ENCODE measurements at regions not wholly inside any gene's neighbourhood (a gene's known extent, or its start where the extent isn't known, plus 50 kb on each side); places are given as distances from the start of the nearest gene placed in this dataset.
A peak's percentile ranks its signal among the peaks of the same experiment; 100 is the strongest.

DNA sequence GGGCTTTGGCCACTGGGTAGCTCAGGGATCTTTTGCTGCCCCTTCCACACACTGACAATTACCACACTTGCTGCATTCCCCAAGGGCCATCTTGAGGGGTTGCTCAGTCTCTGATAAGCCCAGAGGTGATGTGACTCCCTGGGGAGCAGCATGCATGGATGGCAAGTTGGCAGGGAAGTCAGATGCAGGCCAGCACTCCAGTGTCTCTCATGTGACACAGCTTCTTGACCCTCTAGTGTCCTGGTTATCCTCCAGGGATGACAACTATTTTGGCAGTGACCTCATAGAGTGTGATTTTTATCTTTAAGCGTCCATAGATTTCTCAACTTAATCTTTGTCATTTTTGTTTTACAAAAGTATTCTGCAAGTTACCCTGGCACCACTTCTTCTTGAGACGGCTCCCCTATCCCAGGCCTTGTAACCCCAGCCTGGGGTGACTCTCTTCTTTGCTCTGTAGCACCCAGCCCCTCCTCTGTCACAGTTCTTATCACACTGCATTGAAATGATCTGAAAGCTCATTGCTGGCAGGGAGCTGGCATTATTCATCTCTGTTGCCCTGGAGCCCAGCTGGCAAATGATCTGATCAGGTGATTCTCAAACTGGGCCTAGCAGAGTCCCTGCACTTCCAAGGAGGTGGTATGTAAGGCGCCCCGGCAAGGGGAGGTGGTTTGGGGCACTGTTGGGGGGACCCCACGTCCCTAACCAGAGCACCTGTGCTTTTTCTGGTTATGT lies 72.6 kb downstream of the TENT5C start:
- TF ChIP-seq, protein P1, sequence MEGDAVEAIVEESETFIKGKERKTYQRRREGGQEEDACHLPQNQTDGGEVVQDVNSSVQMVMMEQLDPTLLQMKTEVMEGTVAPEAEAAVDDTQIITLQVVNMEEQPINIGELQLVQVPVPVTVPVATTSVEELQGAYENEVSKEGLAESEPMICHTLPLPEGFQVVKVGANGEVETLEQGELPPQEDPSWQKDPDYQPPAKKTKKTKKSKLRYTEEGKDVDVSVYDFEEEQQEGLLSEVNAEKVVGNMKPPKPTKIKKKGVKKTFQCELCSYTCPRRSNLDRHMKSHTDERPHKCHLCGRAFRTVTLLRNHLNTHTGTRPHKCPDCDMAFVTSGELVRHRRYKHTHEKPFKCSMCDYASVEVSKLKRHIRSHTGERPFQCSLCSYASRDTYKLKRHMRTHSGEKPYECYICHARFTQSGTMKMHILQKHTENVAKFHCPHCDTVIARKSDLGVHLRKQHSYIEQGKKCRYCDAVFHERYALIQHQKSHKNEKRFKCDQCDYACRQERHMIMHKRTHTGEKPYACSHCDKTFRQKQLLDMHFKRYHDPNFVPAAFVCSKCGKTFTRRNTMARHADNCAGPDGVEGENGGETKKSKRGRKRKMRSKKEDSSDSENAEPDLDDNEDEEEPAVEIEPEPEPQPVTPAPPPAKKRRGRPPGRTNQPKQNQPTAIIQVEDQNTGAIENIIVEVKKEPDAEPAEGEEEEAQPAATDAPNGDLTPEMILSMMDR (IDR thresholded peaks at IDR 0.05; ENCODE audit: low read depth, low read length, missing control alignments) = no peak
- no peak for DNase-seq (ENCODE audit: low read depth)
- no peak overlapping the region for H3K4me3 ChIP-seq (ENCODE audit: low read depth, low read length)

DNA sequence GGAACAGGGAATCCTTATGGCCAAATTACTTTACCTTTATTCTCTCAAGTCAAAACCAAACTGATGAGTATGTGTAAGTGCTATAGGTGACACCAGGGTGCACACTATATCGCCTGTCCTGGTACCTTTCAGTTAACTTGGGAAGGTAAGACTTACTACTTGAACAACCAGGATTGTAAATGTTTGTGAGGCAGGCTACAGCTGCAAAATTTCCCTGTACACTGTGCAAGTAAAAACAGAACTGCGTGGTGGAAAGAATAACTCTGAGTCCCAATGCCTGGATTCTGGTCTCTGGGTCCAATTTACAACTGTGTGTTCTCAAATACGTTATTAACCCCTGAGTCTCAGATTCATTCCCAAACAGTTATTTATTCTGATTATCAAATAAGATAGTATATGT lies 73.5 kb downstream of the TENT5C start:
- DNase-seq (ENCODE audit: low read depth) = no peak
- H3K4me3 ChIP-seq (ENCODE audit: low read depth, low read length) = no peak overlapping the region
- TF ChIP-seq, protein P1 (IDR thresholded peaks at IDR 0.05; ENCODE audit: low read depth, low read length, missing control alignments) = no peak

DNA sequence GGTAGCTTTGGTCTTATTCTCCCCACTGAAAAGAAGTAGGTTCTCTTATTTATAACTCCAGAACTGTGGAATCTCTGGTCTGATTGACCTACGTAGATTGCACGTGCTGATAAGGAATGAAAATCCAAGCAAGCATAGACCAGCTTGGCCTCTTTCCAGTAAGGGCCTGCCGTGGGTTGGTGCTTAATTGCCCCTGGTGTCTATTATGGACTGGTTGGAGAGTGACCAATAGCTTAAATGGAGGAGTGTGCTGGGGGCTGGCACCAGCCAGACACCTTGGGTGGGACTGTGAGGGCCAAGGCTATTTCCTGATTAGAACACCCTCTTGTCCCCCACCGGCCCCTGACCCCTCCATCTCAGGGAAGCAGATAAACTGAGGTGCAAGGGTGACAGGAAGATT lies 74.0 kb downstream of the TENT5C start:
- no peak for DNase-seq (ENCODE audit: low read depth)
- TF ChIP-seq, protein P1 (IDR thresholded peaks at IDR 0.05; ENCODE audit: low read depth, low read length, missing control alignments) = no peak
- no peak overlapping the region for H3K4me3 ChIP-seq (ENCODE audit: low read depth, low read length)

DNA sequence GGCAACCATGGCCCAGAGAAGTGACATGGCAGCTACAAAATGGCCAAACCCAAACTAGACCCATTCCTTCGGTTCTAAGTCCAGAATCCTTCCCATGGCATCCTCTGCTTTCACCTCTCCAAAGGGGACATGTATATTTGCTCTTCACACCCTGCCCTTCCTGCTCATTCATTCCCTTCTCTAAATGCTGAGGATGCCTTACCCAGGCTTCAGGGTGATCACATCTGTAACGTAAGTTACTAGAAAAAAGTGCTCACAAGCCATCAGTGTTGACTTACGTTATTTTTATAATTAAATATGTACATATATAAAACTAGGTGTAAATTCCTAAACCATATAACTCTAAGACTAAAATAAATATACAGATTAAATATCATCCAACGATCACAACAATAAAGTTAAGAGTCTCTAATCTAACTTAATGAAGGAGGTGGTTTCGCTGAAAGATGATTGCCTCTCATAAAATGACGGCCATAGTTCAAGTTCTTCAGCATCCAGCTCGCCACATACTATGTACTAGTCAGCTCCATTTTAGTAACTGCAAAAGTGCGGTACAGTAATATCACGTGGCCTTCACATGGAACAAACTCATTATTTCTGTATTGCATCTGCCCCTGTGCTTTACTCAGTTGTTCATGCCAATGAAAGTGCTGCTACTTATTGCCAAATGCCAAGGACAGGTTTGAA lies 74.6 kb downstream of the TENT5C start:
- TF ChIP-seq, protein P1 (IDR thresholded peaks at IDR 0.05; ENCODE audit: low read depth, low read length, missing control alignments) = no peak
- DNase-seq (ENCODE audit: low read depth) = no peak

DNA sequence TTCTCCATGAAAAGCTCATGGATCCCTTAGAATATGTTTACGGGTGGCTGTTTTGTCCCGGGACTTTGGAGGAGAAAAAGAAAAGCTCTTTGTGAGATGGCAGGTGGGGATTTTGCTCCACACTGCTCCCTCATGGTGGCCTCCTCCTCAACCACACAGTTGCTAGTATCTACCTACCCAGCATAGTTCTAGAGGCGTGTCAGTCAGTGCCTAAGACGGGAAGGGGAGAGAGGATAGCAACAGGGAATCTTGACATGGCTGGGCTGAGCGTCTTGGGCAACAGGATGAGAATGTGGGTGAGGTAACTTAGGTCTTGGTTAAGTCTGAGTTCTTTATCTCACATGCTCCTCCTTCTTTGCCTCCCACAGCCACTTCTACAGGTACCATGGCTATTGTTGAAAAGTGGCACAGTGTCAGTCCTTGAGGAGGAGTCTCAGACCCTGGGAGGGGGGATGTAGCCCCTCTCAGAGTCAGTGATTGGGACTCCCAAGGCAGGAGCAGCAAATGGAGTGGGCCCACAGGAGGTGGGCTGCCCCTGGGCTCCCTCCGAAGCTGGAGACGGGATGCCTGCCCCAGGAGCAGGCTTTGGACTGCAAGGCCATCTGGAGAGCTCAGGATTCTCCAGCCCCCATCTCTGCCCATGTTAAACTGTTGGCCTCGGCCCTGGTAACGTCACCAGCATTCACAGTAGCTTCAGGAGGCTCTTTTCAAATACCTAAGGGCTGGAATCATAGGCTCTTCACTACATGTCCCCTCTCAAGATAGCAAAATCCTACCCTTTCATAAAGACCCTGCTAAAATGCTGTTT lies 75.4 kb downstream of the TENT5C start:
- no peak for DNase-seq (ENCODE audit: low read depth)
- TF ChIP-seq, protein P1 (IDR thresholded peaks at IDR 0.05; ENCODE audit: low read depth, low read length, missing control alignments) = peak; percentile 16
- no peak overlapping the region for H3K4me3 ChIP-seq (ENCODE audit: low read depth, low read length)

More for the DNA sequence above, 74.6 kb downstream of the TENT5C start:
- no peak overlapping the region for H3K4me3 ChIP-seq (ENCODE audit: low read depth, low read length)

DNA sequence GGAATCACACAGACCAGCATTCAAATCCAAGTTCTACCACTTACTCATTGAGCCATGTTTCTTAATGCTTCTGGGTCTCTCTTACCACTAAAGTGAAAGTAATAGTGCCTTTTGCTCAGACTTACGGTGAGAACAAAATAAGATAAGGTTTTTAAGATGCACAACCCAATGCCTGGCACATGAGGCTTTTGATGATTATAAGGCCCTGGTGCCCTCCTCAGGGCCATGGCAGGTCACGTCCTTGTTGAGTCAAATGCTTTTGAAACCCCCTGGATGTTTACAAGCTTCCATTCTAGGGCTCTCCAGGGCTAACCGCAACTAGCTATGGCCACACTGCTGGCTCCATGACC lies 76.0 kb downstream of the TENT5C start:
- TF ChIP-seq, protein P1 (IDR thresholded peaks at IDR 0.05; ENCODE audit: low read depth, low read length, missing control alignments) = no peak
- H3K4me3 ChIP-seq (ENCODE audit: low read depth, low read length) = no peak overlapping the region
- DNase-seq (ENCODE audit: low read depth) = no peak

Measured in GM12864 (cell line).